OCI-LY7 (cell line): ENCODE measurements at regions not wholly inside any gene's neighbourhood (a gene's known extent, or its start where the extent isn't known, plus 50 kb on each side); places are given as distances from the start of the nearest gene placed in this dataset.

Source experiments
- BruUV-seq: library from RNA; stranded (reverse); fragments of 400-500 nt; replicated peaks from 2 replicates; lab custom pipeline; 2021; lab: Mats Ljungman, UMichigan
- CTCF ChIA-PET: fragments of 300-600 bp; sonication (Branson Sonifier 250); formaldehyde crosslinking; loops from one replicate; lab custom pipeline; 2022; ENCODE audit warnings: antibody characterized with exemption; ENCODE audit not compliant: unreplicated experiment; lab: Charles Lee
- POLR2A ChIA-PET: fragments of 300-600 bp; sonication (Branson Sonifier 250); formaldehyde crosslinking; loops from one replicate; lab custom pipeline; 2022; ENCODE audit warnings: antibody characterized with exemption; lab: Charles Lee
- DNase-seq: peaks from one replicate; pipeline ENCODE4 v3.0.0-alpha.2; 2015; ENCODE audit warnings: low spot score
- H2AFZ ChIP-seq: fragments of 200-600 bp; sonication (generic), shearing (Covaris generic); 2 replicates; pipeline ENCODE4 v1.6.1; 2014; ENCODE audit warnings: mild to moderate bottlenecking, antibody characterized with exemption, low read length, moderate library complexity
- H3K27ac ChIP-seq: fragments of 200-600 bp; sonication (generic); 2 replicates; pipeline ENCODE4 v1.5.1; 2014; ENCODE audit warnings: mixed run types, low read depth, mild to moderate bottlenecking, moderate library complexity, low read length, inconsistent platforms; ENCODE audit not compliant: poor library complexity, severe bottlenecking
- H3K36me3 ChIP-seq: fragments of 200-600 bp; sonication (generic); 2 replicates; pipeline ENCODE4 v1.6.1; 2014; ENCODE audit warnings: mild to moderate bottlenecking, antibody characterized with exemption, low read length, moderate library complexity, mixed read lengths; ENCODE audit not compliant: insufficient read depth
- H3K4me1 ChIP-seq: fragments of 200-600 bp; sonication (generic); 2 replicates; pipeline ENCODE4 v1.5.1; 2014; ENCODE audit warnings: mild to moderate bottlenecking, low read length; ENCODE audit not compliant: insufficient read depth, poor library complexity, severe bottlenecking
- H3K4me2 ChIP-seq: fragments of 200-600 bp; sonication (generic); 2 replicates; pipeline ENCODE4 v1.6.1; 2014; ENCODE audit warnings: mild to moderate bottlenecking, low read length
- H3K4me3 ChIP-seq: fragments of 200-600 bp; sonication (generic); 2 replicates; pipeline ENCODE4 v1.5.1; 2014; ENCODE audit warnings: mild to moderate bottlenecking, low read depth, low read length; ENCODE audit not compliant: poor library complexity, severe bottlenecking
- H3K79me2 ChIP-seq: fragments of 200-600 bp; sonication (generic); 2 replicates; pipeline ENCODE4 v1.6.1; 2016; ENCODE audit warnings: low read depth, mild to moderate bottlenecking, low read length, moderate library complexity, mixed read lengths; ENCODE audit not compliant: insufficient read depth
- H3K9me2 ChIP-seq: fragments of 200-600 bp; sonication (generic); 2 replicates; pipeline ENCODE4 v1.6.1; 2016; ENCODE audit warnings: mild to moderate bottlenecking, low read length, mixed read lengths; ENCODE audit not compliant: insufficient read depth
- H3K9me3 ChIP-seq: fragments of 200-600 bp; sonication (generic); 2 replicates; pipeline ENCODE4 v1.6.1; 2014; ENCODE audit warnings: mild to moderate bottlenecking, mixed run types, low read length, mixed read lengths
- H4K20me1 ChIP-seq: fragments of 200-600 bp; sonication (generic); 2 replicates; pipeline ENCODE4 v1.6.1; 2014; ENCODE audit warnings: mild to moderate bottlenecking, antibody characterized with exemption, low read length, moderate library complexity, mixed read lengths; ENCODE audit not compliant: insufficient read depth
- CTCF ChIP-seq: fragments of 200-600 bp; sonication (generic); conservative IDR thresholded peaks from 2 replicates; pipeline ENCODE4 v1.5.1; 2014; ENCODE audit warnings: mild to moderate bottlenecking, antibody characterized with exemption, low read length, moderate library complexity, mixed read lengths
- EZH2phosphoT487 ChIP-seq: fragments of 200-600 bp; sonication (generic); IDR thresholded peaks from 2 replicates; pipeline ENCODE4 v1.6.1; 2018; ENCODE audit warnings: low read depth, borderline replicate concordance, mild to moderate bottlenecking, mixed run types, antibody characterized with exemption, low read length, moderate library complexity, mixed read lengths
- intact Hi-C: fragments of 100-400 bp; cut with micrococcal nuclease; formaldehyde crosslinking; loops from one replicate; pipeline ENCODE4 v1.10.0; 2022; ENCODE audit not compliant: unreplicated experiment

GRCh38 chr2:121887513-121888188 is 132.2 kb downstream of the TSN start:
- no peak overlapping the region for H2AFZ ChIP-seq
- H3K4me3 ChIP-seq, result no peak overlapping the region
- no peaks in the 10 kb centered on the region for H3K9me2 ChIP-seq
- no peaks in the 10 kb centered on the region for H3K9me3 ChIP-seq
- no peak overlapping the region for H3K4me2 ChIP-seq
- TF ChIP-seq CTCF (no peak), EZH2phosphoT487 (no peak)
- ChIA-PET CTCF (no interaction called here), POLR2A (no interaction called here)
- intact Hi-C loops, result no loop called here
- H3K27ac ChIP-seq, result no peak overlapping the region
- BruUV-seq, result no TSS peak
- no peaks in the 10 kb centered on the region for H4K20me1 ChIP-seq
- DNase-seq, result no peak
- H3K79me2 ChIP-seq, result no peaks in the 10 kb centered on the region
- no peaks in the 10 kb centered on the region for H3K4me1 ChIP-seq
- H3K36me3 ChIP-seq, result no peaks in the 10 kb centered on the region

- H2AFZ ChIP-seq, result no peak overlapping the region
- H3K4me3 ChIP-seq, result no peak overlapping the region
- no TSS peak for BruUV-seq
- ChIA-PET CTCF (no interaction called here), POLR2A (no interaction called here)
- no peaks in the 10 kb centered on the region for H3K9me2 ChIP-seq
- H3K36me3 ChIP-seq, result no peaks in the 10 kb centered on the region
- no peak overlapping the region for H3K4me2 ChIP-seq
- intact Hi-C loops, result no loop called here
- peak; percentile 56 for DNase-seq
- H4K20me1 ChIP-seq, result no peaks in the 10 kb centered on the region
- TF ChIP-seq EZH2phosphoT487 (no peak), CTCF (peak; percentile 70)
- H3K4me1 ChIP-seq, result no peaks in the 10 kb centered on the region
- no peak overlapping the region for H3K27ac ChIP-seq
- H3K9me3 ChIP-seq, result no peaks in the 10 kb centered on the region
- H3K79me2 ChIP-seq, result no peaks in the 10 kb centered on the region
Observed at GRCh38 chr2:121888189-121888557, 132.7 kb downstream of the TSN start.

GRCh38 chr2:121890041-121890440 is 134.6 kb downstream of the TSN start:
- TF ChIP-seq CTCF (no peak), EZH2phosphoT487 (no peak)
- intact Hi-C loops, result no loop called here
- H3K9me3 ChIP-seq, result no peaks in the 10 kb centered on the region
- no peak overlapping the region for H3K4me3 ChIP-seq
- H3K9me2 ChIP-seq, result no peaks in the 10 kb centered on the region
- H3K79me2 ChIP-seq, result no peaks in the 10 kb centered on the region
- no peaks in the 10 kb centered on the region for H3K36me3 ChIP-seq
- no peaks in the 10 kb centered on the region for H4K20me1 ChIP-seq
- POLR2A ChIA-PET, result no interaction called here
- no TSS peak for BruUV-seq
- no peak overlapping the region for H3K4me2 ChIP-seq
- no peak for DNase-seq
- H2AFZ ChIP-seq, result no peak overlapping the region
- CTCF ChIA-PET, result no interaction called here
- H3K4me1 ChIP-seq, result no peaks in the 10 kb centered on the region
- no peak overlapping the region for H3K27ac ChIP-seq
